OCI-M1 (cell line): ENCODE measurements at regions not wholly inside any gene's neighbourhood (a gene's known extent, or its start where the extent isn't known, plus 50 kb on each side); places are given as distances from the start of the nearest gene placed in this dataset.
"Not testable (repeated sequence)": the region's sequence is repeated elsewhere in the genome, so short reads cannot be mapped to it uniquely, and the experiment has no call there.

ENCODE experiments used
- DNase-seq: peaks from one replicate; lab custom pipeline; 2025; lab: John Stamatoyannopoulos, UW

DNA sequence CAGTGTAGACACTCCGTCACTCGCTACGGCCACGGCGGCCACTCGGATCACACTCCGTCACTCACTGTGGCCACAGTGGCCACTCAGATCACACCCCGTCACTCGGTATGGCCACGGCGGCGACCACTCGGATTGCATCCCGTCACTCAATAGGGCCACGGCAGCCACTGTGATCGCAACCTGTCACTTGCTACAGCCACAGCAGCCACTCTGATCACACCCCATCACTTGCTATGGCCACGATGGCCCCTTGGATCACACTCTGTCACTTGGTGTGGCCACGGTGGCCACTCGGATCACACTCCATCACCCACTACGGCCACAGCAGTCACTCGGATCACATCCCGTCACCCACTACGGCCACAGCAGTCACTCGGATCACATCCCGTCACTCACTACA lies 175.3 kb downstream of the LAT start:
- DNase-seq: not testable (repeated sequence)

DNA sequence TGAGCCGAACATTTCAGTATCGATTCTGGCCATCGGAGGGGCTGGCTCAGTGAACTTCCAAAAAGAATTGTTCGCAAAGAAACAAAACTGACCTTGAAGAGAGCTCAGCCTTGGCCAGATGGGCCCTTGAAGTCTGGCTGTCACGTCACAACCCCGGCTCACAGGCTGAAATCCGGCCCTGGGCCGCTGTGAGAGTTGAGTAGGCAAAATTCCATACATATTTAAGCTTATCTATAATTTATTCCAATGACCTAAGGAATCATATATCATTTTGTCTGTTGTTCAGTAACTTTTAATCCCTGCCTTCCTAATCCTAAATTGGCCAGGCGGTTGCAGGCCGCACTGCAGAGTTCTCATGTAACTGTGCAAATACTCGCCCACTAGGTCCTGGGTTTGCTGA lies 174.8 kb downstream of the LAT start:
- DNase-seq: not testable (repeated sequence)

DNA sequence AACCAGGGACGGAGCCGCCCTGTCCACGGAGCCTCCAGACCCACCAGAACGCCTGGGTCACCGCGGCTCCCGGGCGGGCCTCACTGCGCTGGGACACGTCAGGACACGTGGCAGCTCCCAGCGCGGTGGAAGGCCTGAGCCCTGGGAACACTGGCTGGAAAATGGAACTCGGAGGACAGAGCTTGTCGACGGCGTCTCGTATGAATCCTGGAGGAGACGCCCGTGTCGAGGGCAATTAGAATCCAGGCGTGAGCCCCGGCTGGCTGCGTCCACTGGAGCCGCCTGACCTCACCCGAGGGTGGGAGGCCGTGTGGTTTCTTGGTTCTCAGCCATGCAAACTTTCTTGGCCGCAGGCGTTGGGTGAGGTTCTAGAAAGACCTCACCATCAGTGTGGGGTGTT lies 173.9 kb downstream of the LAT start:
- DNase-seq: no peak

DNA sequence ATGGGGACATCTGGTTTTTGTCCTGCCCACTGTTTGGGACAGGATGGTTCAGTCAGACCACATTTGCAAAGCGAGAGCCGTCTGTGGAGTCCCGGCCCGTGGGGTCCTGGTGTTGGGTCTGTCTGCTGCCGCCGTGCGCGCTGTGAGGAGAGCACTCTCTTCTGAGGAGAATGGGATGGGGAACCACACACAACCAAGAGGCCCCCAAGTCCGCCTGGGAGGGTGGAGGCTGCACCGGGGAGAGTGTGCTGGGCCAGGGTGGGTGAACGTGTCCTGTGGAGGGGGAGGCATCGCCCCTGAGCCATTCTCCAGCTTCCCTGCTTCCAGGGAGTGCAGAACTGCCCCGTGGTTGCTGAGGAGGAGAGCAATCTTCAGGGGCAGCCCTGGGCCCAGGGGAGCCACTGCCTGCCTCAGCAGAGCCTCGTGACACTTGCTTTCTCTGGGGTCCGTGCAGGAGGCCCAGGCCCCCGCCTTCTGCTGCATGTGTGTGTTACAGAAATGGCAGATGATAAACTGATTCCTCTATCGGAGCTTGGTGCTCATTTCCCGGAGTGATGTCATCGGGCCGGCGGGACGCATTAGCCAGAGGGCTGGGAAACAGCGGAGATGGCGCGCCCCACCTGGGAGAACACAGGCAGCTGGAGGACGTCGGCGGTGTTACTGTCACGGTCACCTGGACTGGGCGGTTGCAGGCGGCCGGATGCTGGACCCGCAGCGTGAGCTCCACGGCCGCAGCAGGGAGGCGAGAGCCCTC lies 173.4 kb downstream of the LAT start:
- DNase-seq: not testable (repeated sequence)

DNA sequence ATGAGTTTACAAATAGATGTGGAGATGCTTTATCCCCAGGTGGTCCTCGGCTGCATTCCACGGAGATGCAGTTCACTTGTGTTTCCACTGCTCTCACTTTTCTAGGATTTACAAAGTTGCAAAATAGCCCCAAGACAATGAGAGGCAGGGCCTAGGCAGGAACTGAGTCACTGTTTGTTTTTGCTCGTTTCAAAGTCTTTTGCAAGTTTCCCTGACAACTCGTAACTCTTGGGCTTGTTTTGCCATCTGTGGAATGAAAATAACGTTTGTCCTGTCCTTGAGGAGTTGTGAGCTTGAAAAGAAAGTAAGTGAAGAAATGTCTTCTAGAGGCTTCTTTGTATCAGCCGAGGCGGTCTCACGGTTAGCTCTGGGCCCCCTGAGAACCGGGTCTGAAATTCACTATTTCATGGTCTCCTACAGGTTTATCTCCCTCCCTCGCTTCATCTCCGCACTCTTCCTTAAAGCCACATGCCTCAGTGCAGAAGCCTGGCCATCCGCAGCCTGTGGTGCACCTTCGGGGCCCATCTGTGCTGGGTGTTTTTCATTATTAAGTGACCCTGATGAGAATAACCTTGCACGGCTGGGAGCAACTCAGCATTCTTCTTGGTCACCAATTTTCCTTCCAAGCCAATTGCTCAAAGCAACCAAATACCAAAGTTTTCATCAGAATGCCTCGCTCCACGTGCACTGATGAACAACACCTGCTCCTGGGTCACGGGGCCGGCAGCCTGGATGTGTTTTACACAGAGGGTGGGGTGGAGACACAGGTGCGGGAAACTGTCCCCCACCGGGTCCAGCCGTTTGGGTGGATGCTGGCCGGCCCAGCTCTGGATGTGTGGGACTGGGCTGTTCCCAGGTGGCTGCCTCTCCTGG lies 172.4 kb downstream of the LAT start:
- DNase-seq: not testable (repeated sequence)

DNA sequence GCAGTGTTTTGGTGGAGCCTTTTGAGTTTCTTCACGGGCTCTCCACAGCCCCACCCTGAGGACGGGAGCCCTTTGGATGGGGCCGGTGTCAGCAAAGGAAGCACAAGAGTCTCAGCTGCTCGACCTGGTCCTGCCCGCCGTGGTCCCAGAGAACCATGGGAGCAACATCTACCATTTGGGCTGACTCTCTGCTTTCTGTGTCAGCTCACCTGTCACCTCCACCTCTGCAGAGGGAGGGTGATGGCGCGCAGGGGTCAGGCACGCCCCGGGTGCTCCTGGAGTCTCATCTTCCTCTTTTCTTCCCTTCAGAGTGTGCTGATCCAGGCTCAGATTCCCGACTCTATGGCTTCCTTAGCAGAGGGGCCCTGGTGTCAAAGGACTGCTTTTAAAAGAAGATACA lies 171.7 kb downstream of the LAT start:
- DNase-seq: no peak

DNA sequence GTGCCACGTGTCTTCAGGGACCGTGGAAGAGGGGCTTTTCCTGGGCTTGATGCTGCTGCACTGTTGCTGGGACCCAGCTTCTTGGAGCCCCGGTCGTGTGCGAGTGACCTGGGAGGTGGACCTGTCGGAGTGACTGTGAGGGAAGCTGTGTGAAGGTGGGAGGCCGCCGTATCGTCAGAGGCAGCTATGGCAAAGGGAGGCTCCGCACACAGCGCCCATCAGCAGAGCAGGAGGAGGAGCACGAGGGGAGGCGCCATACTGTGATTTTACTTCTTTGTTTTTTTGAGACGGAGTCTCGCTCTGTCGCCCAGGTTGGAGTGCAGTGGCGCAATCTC lies 171.0 kb downstream of the LAT start:
- not testable (repeated sequence) for DNase-seq

DNA sequence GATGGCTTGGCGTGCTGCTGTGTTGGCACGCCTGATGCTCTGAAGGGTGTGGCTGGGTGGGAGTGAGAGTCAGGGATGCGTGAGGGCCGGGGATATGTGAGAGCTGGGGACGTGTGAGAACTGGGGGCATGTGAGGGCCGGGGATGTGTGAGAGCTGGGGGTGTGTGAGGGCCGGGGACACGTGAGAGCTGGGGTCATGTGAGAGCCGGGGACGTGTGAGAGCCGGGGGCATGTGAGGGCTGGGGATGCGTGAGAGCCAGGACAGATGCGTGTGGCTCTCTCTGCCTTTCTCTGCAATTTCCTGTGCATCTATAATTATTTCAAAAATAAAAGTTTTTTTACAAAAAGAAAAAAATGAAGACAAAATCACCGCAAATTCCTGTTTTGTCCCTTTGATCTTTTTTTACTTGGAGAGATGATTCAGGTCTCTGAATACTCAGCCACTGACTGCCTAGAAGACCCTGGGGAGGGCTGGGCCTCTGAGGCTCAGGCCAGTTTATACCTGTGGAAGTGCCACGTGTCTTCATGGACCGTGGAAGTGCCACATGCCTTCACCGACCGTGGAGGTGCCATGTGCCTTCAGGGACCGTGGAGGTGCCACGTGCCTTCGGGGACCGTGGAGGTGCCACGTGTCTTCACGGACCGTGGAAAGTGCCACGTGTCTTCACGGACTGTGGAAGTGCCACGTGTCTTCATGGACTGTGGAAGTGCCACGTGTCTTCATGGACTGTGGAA lies 170.4 kb downstream of the LAT start:
- not testable (repeated sequence) for DNase-seq

DNA sequence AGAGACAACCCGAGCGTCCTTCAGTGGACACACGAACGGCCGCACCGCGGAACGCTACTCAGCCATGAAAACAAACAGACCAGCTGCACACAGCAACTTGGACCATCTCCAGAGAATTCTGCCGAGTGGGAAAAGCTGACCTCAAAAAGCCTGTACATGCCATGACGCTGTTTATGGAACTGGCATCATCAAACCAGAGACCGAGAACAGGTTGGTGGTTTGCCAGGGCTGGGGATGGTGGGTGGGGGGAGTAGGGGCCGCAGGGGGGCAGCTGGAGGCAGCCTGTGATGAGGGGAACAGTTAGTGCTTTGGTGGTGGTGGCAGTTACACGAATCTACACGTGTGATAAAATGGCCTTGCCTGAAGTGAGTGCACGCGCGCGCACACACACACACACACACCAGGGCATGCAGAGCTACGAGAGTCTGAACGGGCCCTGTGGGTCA lies 169.8 kb downstream of the LAT start:
- no peak for DNase-seq

DNA sequence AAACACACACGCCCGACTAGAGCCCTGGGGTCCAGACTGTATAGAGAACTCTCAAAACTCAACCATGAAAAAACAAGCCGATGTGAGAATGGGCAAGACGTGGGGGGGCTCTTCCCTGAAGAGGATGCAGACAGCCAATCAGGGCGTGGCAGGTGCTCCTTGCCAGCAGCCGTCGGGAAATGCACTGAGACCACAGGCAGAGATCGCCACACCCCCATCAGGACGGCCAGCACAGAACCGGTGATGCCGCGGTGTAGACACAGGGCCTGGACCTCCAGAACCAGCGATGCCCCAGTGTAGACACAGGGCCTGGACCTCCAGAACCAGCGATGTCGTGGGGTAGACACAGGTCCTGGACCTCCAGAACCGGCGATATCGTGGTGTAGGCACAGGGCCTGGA lies 169.2 kb downstream of the LAT start:
- no peak for DNase-seq

DNA sequence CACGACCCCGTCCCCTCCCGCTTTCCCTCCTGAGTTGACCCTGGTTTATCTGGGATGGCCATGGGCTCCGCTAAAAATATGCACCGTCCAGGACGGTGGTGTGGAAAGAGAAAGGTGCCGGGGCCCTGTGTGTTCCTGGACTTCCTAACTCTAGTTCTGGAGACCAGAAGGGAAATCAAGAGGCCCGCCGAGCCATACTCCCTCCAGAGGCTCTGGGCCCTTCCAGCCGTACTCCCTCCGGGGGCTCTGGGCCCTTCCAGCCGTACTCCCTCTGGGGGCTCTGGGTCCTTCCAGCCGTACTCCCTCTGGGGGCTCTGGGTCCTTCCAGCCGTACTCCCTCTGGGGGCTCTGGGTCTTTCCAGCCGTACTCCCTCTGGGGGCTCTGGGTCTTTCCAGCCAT lies 168.5 kb downstream of the LAT start:
- not testable (repeated sequence) for DNase-seq

DNA sequence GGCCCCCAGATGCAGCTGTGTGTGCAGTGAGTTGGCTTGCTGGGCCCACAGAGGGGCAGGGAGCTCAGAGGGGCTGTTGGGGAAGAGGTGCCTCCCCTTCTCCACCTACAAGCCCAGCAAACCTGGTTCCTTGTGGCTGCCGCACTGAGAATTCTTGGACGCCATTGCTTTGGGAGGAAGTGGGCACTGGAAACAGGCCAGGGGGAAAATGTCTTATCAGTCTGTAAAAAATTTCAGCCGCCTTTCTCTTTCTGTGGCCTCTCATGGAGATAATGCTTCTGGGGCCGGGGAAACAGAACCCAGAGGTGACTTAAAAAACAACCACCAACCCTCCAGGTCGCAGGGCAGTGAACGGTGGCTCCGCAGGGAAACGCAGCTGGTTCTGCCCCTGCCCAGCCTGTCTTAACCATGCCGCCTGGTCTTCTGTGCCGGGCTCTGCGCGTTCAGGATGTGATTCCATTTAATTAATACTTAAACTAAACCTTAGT lies 167.7 kb downstream of the LAT start:
- DNase-seq: peak; percentile 91

DNA sequence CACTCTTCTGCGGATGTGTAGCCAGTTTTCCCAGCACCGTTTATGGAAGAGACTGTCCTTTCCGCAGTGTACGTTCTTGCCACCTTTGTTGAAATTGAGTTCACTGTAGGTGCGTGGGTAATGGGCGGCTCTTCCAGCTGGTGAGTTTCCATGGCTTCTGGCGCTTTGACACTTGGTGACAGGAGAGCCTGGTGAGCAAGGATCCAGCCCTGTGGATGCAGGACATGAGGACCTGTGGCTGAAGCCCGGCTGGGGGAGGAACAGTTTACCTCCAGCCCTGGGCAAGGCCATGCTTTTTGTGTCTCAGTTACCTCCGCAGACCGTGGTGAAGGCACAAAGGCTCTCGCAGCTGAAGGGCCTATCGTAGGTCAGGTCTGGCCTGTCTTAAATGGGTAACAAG lies 166.5 kb downstream of the LAT start:
- no peak for DNase-seq

DNA sequence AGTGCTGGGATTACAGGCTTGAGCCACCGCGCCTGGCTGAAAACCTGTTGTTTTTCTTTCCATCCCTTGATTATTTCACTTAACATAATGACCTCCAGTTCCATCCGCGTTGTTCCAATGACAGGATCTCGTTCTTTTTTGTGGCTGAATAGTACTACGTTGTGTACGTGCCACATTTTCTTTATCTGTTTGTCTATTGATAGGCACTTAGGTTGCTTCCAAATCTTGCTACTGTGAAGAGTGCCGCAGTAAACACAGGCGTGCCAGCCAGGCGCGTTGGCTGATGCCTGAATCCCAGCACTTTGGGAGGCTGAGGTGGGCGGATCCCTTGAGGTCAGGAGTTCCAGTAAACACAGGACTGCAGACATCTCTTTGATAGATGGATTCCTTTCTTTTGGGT lies 165.1 kb downstream of the LAT start:
- DNase-seq: not testable (repeated sequence)

DNA sequence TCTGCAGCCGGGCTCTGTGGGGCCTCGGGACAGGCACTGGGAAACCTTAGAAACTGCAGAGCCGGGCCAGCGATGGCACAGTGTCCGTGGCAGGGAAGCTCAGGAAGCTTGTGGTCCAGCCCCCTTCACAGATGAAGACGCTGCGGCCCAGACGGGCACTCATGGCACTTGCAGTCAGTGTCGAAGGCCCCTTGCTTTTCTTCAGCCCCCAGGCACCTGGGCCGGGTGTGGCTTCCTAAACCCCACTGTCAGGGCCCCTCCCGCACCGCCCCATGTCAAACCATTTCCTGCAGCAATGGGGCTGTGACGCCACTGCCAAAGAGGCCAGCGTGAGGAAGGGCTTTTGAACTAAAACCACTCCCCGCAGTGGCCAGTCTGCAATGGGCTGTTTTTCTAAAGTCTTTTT lies 164.0 kb downstream of the LAT start:
- no peak for DNase-seq

DNA sequence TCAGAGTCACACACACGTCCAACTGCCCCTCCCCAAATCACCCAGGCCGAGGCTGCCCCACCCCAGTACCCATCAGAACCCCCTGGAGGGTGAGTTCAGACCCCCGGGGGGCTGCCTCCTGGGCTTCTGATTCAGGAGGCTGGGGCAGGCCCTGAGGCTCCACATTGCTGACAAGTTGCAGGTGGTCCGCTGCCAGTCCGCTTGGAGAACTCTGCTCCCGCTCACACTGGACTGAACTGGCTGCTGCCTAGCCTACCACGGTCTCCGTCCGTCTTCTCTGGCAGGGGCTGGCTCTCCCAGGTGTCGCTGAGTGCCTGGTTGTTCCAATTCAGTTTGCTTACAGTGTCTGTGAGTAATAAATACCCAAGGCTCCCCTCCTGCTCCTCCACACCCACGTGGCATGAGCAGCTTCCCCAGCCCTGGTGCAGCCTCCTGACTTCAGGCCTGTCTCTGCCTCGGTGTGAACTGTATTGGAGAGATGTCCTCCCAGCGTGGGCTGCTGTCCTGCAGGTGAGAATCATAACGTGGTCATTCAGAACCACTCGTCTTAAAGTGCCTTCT lies 163.4 kb downstream of the LAT start:
- DNase-seq: no peak

DNA sequence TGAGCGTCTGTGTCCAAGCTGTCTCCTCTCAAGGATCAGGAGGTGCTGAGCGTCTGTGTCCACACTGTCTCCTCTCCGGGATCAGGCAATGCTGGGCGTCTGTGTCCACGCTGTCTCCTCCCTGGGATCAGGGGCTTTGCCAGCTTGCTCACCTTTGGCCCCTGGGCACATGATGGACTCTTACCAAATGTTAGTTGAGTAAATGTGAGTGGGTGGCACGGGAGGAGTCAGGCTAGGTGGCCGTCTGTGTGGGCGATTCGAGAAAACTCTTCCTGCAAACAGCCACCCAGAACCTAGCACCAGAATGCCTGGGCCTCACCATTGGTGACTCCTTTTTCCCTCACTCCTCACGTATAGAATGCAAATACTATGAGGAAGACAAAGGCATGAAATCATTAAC lies 162.9 kb downstream of the LAT start:
- not testable (repeated sequence) for DNase-seq

DNA sequence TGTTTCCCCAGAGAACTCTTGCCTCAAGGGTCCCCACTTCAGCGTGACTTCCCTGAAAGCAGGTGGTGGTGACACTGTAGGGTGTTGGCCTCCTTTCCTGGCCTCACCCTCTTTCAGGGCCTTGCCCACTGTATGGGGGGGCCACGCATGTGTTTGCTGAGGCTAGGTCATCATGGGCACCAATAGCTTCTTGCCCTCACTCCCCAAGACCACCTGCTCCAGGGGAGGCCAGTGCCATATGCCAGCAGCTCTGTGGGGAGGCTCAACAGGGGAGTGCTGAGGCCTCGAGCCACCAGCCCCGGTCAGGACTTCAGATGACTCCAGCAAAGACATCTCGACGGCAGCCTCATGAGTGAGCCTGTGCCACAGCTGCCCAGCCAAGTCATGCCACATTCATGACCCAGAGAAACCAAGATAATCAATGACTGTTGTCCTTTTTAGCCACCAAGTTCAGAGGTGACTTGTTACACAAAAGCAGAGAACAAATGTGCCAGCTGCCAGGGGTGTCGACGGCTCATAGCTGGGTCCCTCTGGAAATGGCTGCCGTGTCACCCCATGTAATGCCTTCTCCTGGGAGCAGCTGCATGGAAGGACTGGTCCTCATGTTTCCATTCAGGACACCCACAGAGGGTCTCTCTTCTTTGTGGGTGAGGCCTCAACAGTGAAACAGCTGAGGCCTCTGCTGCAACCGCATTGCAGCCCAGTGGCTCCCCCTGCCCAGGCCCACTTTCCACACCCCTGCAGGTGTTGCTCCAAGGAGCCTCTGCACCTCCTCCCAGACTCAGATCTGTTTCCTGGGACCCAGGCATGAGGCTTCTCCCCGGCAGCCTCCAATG lies 162.2 kb downstream of the LAT start:
- not testable (repeated sequence) for DNase-seq

DNA sequence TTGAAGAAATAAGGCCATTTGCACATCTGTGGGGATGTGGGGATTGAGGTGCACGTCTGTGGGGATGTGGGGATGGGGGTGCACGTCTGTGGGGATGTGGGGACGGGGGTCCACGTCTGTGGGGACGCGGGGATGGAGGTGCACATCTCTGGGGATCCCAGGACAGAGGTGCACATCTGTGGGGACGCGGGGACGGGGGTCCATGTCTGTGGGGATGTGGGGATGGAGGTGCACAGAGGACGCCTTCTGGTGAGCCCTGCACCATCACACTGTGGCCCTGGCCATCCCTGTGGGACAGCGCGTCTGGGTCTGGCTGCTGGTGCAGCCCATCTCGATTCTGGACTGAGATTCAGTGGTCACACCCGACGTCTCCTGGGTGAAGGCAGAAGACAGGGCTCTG lies 161.4 kb downstream of the LAT start:
- no peak for DNase-seq

DNA sequence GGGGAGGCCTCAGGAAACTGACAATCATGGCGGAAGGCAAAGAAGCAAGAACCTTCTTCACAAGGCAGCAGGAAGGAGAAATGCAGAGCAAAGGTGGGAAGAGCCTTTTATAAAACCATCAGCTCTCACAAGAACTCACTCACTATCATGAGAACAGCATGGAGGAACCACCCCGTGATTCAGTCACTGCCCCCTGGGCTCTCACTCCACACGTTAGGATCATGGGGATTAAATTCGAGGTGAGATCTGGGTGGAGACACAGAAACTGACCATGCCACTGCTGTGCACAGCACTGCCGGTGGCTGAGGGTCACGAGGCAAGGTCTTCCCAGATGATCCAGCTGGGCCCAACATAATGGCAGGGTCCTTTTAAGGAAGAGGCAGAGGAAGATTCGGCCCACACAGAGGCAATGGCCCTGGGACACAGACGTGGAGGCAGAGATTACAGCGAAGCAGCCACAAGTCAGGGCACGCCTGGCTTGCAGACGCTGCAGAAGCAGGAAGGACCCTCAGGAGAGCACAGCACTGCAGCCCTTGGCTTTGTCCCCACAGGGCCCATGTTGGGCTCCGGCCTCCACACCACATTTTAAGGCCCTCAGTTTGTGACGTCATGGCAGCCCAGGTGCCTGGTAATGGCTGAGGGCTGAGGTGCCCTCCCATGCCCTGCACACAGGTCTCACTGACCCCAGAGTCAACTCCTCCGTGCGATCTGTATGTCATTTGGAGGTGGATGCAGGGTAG lies 160.8 kb downstream of the LAT start:
- not testable (repeated sequence) for DNase-seq
